GM18951 (cell line): ENCODE measurements at regions not wholly inside any gene's neighbourhood (a gene's known extent, or its start where the extent isn't known, plus 50 kb on each side); places are given as distances from the start of the nearest gene placed in this dataset.
"Not testable (repeated sequence)": the region's sequence is repeated elsewhere in the genome, so short reads cannot be mapped to it uniquely, and the experiment has no call there.

Experiments
- POLR2A ChIP-seq: IDR thresholded peaks from 4 replicates; pipeline ENCODE4 v1.6.1; 2011; ENCODE audit warnings: mild to moderate bottlenecking; ENCODE audit not compliant: insufficient read length, insufficient read depth; ENCODE audit errors: extremely low read depth
- in situ Hi-C: fragments of 300-500 bp; cut with MboI; formaldehyde crosslinking; loops from one replicate; pipeline ENCODE4 v1.12.0; 2022; ENCODE audit warnings: low sequenced_read_pairs, mixed read lengths, inconsistent platforms; ENCODE audit not compliant: unreplicated experiment

- in situ Hi-C loops = no loop called here
- TF ChIP-seq POLR2A = no peak
These were observed 95.1 kb downstream of the LSMEM1 start for GRCh38 chr7:112575864-112576263.

GRCh38 chr7:112579388-112579787 is 98.6 kb downstream of the LSMEM1 start:
- in situ Hi-C loops = no loop called here
- no peak for TF ChIP-seq POLR2A

GRCh38 chr7:112580717-112581435 is 100.1 kb downstream of the LSMEM1 start:
- no peak for TF ChIP-seq POLR2A
- in situ Hi-C loops = no loop called here

- no peak for TF ChIP-seq POLR2A
- in situ Hi-C loops = no loop called here
These were observed 100.7 kb downstream of the LSMEM1 start for GRCh38 chr7:112581529-112581928.

GRCh38 chr7:112584290-112584689 is 103.5 kb downstream of the LSMEM1 start:
- in situ Hi-C loops = no loop called here
- TF ChIP-seq POLR2A = no peak

- TF ChIP-seq POLR2A = no peak
- in situ Hi-C loops = no loop called here
These were observed 106.7 kb downstream of the LSMEM1 start for GRCh38 chr7:112587504-112587903.

- in situ Hi-C loops = not testable (repeated sequence)
These were observed 111.9 kb downstream of the LSMEM1 start for GRCh38 chr7:112592565-112593263.

GRCh38 chr7:112594397-112594796 is 113.6 kb downstream of the LSMEM1 start:
- in situ Hi-C loops = no loop called here
- no peak for TF ChIP-seq POLR2A

GRCh38 chr7:112596260-112596659 is 115.5 kb downstream of the LSMEM1 start:
- in situ Hi-C loops = no loop called here
- TF ChIP-seq POLR2A = no peak

GRCh38 chr7:112596981-112597380 is 116.2 kb downstream of the LSMEM1 start:
- in situ Hi-C loops = no loop called here
- no peak for TF ChIP-seq POLR2A

- in situ Hi-C loops = no loop called here
- no peak for TF ChIP-seq POLR2A
These were observed 122.9 kb downstream of the LSMEM1 start for GRCh38 chr7:112603673-112604072.

GRCh38 chr7:112610636-112611035 is 129.8 kb downstream of the LSMEM1 start:
- in situ Hi-C loops = no loop called here
- no peak for TF ChIP-seq POLR2A

GRCh38 chr7:112615701-112616100 is 134.9 kb downstream of the LSMEM1 start:
- in situ Hi-C loops = no loop called here
- no peak for TF ChIP-seq POLR2A

GRCh38 chr7:112616295-112616694 is 135.5 kb downstream of the LSMEM1 start:
- TF ChIP-seq POLR2A = no peak
- in situ Hi-C loops = no loop called here
